ENCODE measurements at regions not wholly inside any gene's neighbourhood (a gene's known extent, or its start where the extent isn't known, plus 50 kb on each side); places are given as distances from the start of the nearest gene placed in this dataset.
A peak's percentile ranks its signal among the peaks of the same experiment; 100 is the strongest.
"Not testable (repeated sequence)": the region's sequence is repeated elsewhere in the genome, so short reads cannot be mapped to it uniquely, and the experiment has no call there.

DNA sequence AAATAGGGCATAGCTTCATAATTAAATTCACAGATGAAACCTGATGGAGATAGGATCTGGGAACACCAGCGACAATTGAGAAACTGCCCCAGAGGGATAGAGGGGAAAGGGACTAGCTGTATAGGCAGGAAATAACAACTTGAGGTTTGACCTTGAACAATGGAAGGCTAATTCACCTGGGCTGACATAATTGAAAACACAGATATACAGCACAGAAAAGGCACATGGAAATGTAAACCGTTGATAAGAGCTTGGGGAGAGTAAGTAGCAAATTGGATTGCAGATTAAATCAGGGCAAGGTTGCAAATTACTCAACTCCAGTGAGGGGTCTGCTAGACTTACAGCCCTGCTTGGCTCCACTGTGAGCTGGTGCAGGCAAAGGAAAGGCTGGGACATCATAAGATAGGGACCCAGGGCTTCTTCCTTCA is 246.7 kb downstream of the DLEU7 start:
- DNase-seq (ENCODE audit: low read depth) = no peak

DNA sequence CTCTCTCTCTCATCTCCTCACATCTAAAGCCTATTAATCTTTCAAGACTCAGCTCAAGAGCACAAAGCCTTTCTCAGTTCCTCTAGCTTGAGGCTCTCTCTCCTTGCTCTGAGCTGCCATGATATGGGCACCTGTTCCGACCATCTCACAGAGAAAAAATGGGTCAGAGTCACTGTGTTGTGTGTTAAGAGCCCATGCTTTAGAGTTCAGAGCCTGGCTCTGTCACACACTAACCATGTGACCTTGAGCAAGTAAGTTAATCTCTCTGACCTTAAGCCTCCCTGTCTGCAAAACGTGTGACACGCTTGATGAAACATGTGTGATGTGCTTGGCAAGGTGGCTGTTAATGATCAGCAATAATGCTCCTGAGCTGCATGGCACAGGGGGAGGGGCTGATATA is 245.2 kb downstream of the DLEU7 start:
- DNase-seq (ENCODE audit: low read depth) = no peak

DNA sequence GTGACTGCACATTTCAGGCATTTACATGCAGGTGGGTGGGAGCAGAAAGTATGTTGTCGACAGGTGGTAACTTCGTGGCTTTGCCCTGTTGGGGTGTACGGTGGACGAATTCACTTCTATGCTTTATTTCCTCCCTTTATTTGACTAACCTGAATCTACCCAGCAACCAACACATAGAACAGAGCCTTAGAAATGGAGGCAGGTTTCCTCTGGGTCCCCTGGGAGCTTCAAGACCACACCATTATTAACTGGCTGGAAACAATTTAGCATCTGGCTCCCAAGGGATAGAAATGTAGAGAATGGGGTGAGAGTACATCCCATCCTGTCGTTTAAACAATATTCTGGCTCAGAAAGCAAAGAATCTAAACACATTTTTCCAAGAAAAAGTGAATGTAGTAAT is 244.4 kb downstream of the DLEU7 start:
- DNase-seq (ENCODE audit: low read depth) = no peak

DNA sequence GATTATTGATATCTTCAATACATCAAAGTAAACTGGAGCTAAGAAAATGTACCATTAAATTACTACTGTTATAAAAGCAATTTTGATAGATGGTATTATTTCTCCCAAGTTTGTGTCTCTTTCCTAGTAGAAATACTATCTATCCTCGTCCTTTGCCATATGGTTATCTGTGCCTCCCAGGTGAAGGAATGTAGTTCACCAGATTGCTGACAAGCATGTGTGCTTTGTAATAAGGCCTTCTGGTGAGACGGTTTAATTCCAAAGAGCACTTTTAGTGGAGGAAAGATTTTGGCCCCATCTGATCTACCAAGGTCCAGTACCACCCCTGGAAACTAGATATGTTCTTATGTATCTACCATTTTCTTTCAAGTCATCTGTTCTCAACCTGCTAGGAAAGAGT is 243.6 kb downstream of the DLEU7 start:
- DNase-seq (ENCODE audit: low read depth) = no peak

DNA sequence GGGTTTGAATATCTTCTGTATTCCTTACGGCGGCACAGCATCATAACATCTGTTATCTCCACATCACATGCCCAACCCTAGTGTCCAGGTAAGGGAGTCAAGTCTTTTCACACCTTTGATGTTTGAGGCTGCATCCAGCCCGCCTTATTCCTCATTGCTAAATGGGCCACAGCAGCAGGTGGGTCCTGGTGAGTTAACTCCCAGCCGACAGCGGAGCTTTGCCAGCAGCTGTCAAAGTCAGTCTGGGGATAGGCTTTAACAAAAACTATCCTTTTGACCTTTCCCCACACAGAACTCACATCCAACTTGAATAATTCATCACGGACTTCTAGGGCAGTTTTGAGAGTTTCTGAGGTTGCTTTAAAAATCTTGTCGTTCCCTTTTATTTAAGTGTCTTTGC is 235.1 kb downstream of the DLEU7 start:
- no peak for DNase-seq (ENCODE audit: low read depth)

DNA sequence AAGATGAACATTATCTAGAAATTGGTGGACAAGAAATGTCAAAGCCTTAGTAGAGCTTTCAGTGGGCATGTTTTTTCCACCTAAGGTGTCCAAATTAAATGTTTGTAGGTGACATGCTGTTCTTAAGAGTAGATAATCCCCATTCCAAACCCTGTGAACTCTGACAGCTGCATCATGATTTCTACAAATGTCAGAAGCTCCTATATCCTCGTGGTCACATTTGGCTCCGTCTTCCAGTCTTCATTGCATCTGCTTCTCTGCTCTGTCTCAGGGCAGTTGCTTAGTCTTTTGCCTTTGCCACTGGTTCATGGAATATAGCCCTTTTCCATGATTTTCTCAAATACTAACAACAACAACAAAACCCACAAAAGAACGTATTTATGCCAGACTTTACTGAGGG is 234.5 kb downstream of the DLEU7 start:
- no peak for DNase-seq (ENCODE audit: low read depth)

DNA sequence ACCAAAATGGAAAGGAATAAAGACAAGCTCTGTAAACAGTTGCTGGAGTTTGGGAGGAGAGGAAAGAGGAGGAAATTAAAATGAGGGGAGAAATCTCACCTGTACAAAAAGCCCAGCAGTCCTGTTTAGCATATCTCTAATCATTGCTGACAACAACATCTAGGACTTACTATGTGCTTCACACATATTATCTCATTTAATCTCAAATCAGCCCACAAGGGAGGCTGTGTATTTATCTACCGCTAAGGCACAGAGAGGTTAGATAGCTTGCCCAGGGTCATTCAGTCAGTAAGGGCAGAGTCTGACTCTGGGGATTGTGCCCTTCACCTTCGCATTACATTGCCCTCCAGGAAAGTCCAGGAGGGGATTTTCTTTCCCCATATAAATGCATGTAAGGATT is 233.3 kb downstream of the DLEU7 start:
- no peak for DNase-seq (ENCODE audit: low read depth)

DNA sequence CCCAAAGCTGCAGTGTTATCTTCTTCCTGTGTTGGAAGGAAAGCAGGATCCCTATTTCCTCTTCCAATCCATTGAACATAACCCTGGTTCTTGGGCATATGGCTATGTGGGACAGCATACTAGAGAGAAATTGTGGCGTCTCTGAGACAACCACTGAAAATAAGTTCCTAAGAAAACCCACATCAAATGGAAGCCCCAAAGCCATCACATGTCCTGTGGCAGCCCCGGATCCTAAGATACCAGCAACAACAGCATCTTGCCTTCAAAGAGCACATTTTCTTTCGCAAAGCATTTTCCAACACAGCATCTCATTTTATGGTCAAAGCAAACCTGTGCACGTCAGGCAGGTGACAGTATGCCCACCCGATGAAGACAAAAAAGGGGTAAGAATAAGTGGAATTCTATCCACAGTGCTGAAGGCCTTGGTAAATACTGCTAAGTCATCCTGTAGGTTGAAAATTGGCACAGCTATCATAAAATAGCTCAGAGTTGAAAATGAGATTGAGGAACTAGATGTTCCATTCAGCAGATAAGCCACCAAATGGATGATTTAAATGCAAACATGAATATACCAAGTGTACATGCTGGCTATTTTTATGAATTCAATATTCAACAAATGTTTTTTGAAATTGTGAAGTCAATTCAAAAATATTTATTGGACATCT is 232.2 kb downstream of the DLEU7 start:
- no peak for DNase-seq (ENCODE audit: low read depth)

DNA sequence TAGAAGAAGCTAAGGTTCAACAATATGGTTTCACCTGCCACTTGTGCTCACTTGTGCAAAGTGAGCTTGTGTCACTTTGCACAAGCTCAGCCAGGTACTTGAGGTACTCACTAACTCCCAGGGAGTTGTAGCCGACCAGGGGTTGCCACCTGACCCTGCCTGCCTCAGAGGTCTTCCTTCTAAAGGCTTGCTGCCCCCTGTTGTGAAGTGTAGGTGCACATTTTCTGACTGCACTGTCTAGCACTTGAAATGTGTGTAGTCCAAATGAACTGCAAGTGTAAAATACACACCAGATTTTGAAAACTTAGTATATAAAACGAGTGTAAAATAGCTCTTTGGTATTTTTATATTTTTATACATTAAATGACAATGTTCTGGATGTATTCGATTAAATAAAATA is 230.8 kb downstream of the DLEU7 start:
- no peak for DNase-seq (ENCODE audit: low read depth)

DNA sequence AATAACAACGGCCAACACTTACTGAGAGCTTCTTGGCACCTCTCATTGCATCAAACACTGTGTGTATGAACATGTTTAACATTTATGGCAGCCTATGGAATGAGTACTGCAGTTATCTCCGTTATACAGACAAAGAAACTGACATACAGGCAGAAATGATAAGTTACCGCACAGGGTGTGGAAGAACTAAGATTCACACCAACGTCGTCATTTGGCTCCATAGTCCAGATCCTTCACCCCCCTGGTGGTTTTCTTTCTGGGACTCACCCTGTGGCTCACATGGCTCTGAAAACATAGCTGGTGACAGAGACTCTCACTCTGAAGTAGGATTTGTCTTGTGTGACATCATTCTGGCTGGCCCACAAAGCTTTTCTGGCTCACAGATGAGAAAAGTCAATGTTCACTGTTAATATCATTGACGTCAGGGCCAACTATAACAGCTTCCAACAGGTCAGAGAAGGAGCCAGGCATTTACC is 230.1 kb downstream of the DLEU7 start:
- no peak for DNase-seq (ENCODE audit: low read depth)

DNA sequence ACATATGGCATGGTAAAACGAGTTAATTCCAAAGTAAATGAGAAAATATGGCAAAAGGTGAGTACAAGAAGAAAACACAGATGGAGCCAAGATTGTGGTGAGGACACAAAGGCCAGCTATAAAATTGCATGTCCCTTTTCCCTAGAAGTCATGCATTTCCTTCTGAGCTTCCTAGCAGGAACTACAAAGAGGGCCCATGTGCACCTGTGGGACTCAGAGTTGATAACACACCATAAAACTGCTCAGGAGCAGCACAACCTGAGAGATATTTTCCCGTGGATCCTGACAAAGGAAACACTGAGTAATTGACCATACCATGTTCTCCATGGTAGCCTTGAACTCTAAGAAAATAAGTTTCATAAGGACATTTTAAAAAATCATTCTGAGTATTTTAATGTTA is 228.3 kb downstream of the DLEU7 start:
- DNase-seq (ENCODE audit: low read depth) = no peak

DNA sequence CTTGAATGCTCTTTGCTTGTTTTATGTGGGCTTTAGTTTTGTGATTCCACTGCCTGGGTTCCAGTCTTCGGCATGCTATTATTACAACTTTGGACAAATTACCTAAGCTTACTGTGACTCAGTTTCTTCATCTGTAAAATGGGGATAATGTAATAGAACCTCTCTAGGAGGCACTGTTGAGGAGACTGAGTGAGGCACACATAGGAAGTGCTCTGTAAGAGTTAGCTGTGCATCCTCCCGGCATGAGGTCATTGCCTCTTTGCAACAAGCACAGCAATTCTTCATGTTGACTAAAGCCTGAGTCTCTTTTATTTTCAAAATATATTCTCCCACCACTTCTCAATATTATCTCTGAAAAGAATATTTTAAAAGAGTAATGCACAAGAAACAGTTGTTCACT is 227.4 kb downstream of the DLEU7 start:
- peak; percentile 22 for DNase-seq (ENCODE audit: low read depth)

DNA sequence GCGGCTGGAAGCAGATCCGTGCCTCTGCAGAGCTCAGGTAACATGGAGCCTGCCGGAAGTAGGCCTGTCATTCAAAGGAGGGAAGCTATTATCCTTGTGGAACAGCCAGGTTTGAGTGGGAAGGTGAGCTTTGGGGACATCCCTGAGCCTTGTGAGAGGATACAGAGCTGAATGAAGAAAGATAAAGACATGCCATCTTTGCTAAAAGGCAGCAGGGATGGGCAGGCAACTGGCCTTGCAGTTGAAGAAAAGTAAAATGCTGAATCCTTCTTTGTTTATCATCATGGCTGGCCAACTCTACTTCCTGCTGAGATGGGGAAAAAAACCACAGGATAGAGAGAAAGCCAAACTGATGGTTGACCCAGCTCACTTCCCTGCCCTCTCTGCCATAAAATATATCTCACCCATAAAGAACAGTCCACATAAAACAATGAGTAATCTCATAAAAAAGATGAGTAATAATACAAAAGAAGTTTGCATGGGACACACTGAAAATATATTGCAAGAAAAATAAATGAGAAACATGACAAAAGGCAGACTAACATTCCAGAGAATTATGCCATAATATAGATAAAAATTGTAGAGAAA is 226.3 kb downstream of the DLEU7 start:
- peak; percentile 82 for DNase-seq (ENCODE audit: low read depth)

DNA sequence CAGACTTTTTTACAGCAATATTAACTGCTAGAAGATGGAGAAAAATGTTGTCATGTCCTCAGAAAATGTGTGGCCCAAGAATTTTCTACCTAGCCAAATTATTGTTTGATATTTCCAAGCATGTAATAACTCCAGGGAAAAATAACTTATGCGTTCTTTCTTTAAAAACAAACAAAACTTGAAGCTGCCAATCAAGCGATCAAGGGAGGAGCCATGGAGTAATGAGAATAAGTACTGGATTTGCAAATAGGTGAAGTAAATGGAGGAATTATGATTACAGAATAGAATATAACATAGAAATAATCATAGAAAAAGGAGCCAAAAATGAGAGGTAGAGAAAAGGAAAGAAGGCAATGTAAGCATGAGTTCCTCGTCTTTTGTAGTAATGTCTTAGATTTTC is 225.3 kb downstream of the DLEU7 start:
- no peak for DNase-seq (ENCODE audit: low read depth)

DNA sequence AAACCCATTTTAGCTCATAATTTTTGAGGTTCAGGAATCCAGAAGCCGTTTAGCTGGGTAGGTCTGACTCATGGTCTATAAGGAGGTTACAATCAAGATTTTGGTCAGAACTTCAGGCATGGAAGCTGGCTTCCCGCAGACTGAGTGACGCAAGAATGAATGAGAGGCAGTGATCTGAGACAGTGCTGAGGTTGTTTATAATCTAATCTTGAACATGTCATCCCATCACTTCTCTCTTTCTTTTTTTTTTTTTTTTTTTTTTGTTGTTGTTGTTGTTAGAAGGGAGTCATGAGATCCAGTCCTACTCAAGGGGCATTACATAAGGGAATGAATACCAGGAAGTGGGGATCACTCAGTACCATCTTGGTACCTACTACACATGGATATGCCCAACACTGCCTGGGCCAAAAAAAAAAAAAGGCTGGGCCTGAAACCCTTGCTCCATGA is 217.4 kb downstream of the DLEU7 start:
- peak; percentile 51 for DNase-seq (ENCODE audit: low read depth)

DNA sequence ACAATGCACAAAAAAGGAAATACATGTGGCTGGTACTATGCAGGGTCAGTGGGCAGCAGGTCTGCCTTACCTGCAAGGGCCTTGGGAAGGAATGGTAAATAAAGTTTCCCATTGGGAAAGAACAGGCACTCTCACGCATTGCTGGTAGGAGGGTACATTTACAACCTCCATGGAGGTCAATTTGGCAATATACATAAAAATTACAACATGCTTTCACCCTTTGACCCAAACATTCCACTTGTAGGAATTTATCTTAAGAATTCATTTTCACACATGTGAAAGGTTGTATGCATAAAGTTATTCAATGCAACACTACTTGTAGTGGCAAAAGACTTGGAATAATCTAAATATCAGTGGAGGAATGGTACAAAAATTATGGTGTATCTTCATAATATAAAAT is 216.4 kb downstream of the DLEU7 start:
- no peak for DNase-seq (ENCODE audit: low read depth)

DNA sequence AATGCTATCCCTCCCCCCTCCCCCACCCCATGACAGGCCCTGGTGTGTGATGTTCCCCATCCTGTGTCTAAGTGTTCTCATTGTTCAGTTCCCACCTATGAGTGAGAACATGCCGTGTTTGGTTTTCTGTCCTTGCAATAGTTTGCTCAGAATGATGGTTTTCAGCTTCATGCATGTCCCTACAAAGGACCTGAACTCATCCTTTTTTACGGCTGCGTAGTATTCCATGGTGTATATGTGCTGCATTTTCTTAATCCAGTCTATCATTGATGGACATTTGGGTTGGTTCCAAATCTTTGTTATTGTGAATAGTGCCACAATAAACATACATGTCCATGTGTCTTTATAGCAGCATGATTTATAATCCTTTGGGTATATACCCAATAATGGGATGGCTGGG is 215.0 kb downstream of the DLEU7 start:
- DNase-seq (ENCODE audit: low read depth) = not testable (repeated sequence)

DNA sequence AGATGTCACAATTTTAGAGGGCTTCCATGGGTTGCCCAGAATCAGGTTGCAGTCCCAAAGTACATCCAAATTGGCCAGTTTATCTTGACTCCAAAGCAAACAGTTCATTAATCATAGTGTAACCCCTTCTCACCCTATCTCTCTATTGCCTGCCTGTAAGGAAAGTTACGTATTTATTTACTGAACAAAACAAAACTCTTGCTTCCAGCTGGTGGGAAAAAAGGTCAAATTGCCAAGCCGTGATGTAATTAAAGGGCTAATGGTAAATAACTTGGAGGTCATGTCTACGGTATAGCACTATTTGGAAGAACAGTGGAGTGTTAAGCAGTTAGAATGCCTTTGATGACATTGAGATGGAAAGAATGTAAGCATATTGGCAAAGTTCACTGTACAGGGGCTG is 214.0 kb downstream of the DLEU7 start:
- DNase-seq (ENCODE audit: low read depth) = no peak

DNA sequence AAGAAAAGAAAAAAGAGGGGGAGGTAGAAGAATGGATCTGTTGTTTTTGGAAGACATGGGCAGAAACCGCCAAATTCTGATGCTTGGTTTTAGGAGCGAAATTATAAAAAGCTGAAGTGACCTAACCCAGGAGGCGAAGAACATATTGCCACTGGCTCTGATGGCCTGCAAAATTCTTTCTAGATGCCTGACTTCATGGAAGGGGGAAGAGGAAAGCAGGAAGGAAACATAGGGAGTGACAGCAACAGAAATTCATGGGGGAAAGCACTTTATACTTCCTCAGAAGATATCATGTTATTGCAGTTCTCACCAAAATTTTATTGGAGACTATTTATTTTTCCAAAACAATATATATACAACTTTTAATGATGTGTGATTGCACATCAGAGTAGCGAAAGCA is 213.5 kb downstream of the DLEU7 start:
- no peak for DNase-seq (ENCODE audit: low read depth)

DNA sequence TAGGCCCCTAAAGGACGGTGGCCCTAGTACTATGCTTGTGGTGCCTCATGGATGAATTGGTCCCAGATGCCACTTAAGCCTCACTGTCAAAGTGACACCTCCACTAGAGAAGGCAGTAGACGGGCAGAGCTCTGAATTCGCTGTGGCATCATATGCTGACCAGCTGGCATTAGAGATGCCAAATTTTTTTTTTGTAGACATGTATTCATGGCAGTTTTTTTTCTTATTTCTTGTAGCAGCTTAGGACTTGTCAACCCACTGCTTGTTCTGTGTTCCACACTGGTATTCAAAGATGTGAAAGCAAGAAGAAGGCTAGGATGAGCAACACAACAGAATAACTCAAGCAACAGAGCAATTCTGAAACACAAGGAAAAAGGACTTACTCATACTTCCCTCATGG is 212.5 kb downstream of the DLEU7 start:
- no peak for DNase-seq (ENCODE audit: low read depth)

DNA sequence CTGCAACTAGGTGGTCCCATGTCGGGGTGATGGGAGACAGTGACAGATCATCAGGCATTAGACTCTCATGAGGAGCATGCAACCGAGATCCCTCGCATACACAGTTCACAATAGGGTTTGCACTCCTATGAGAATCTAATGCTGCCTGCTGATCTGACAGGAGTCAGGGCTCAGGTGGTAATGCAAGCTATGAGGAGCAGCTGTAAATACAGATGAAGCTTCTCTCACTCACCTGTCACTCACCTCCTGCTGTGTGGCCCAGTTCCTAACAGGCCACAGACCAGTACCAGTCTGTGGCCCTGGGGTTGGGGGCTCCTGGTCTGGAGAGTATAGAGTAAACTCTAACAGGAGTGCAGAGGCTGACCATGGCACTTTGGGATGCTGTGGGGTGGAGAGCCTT is 209.2 kb downstream of the DLEU7 start:
- no peak for DNase-seq (ENCODE audit: low read depth)

DNA sequence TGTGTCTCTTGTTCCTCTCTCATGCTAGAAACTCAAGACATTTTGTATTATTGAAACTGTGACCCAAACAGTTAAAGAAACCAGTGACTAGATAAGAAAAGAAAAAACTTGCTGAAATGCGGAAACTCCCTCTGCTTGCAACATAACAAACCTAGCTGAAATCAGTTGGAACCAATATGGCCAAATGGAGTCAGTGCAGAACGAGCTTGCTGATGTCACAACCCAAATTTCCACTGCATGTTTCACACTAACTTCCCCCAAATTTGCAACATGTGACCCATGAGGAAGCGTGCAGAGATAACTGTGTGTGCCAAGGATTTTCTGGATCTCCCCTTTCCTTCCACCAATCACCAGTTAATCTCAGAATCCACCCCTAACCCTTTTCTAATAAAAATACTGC is 208.0 kb downstream of the DLEU7 start:
- no peak for DNase-seq (ENCODE audit: low read depth)

DNA sequence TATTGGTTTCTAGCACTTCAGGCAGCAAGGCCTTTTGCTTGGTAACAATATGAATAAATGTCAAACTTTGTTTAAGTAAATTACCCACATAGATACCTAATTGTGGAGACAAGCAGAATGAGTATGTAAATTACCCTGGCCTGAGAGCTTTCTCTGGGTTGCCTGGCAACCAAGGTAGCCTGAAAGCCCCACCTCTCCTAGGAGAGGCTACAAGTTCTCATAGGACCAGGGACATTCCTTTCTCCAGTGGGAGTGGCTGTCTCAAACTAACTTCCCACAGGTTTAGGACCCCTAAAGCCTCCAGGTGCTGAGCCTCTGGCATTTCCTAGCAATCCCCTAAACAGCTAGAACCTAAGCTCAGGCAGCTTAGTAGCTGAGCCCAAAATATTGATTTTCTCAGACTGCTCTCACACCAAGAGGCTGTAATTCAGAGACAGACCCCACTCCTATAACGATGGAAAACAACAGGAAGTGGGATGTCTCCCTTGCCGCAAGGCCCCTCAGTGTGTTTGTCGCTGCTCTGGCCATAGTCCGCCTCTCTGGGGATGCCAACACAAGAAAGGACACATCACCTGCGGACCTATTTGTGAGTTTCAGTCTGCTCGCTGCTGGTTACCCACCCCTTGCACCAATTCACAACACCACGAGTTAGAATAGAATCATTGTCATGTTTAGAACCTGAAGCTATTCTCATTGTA is 207.3 kb downstream of the DLEU7 start:
- no peak for DNase-seq (ENCODE audit: low read depth)
